ENCODE measurements at regions not wholly inside any gene's neighbourhood (a gene's known extent, or its start where the extent isn't known, plus 50 kb on each side); places are given as distances from the start of the nearest gene placed in this dataset.

DNA sequence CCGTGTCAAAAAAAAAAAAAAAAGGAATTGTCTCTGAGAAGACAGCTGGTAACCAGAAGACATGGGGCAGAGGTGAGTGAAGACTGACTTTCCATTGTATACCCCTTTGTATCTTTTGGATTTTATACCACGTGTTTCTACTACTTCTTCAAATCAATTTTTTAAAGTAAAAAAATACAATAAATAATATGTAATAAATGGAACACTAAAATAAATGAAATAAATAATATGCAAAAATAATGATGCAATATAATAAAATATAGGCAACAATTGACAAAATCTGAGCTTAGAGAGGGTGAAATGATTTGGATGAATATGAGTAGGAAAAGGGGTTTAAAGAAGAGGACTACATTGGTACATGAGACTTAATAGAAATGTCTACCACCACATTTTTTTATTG, 155.8 kb downstream of the IL15 start:
- no peak overlapping the region for H3K4me2 ChIP-seq (ENCODE audit: low read length)
- H3K27me3 ChIP-seq (ENCODE audit: insufficient read depth, low read depth, low read length): no peaks in the 10 kb centered on the region
- no peaks in the 10 kb centered on the region for H3F3A ChIP-seq (ENCODE audit: insufficient read depth, low read length, poor library complexity, severe bottlenecking)
- H3K9ac ChIP-seq (ENCODE audit: low read length): no peak overlapping the region
- no peaks in the 10 kb centered on the region for H3K36me3 ChIP-seq (ENCODE audit: insufficient read depth, low read length)
- H3K79me2 ChIP-seq (replicated peaks; ENCODE audit: insufficient read depth, low read length): no peaks in the 10 kb centered on the region
- H2AFZ ChIP-seq (ENCODE audit: low read depth, low read length): no peak overlapping the region
- H3K9me3 ChIP-seq (ENCODE audit: low read length): no peaks in the 10 kb centered on the region
- H3K27ac ChIP-seq (ENCODE audit: low read length): no peak overlapping the region
- TF ChIP-seq EZH2 (IDR thresholded peaks at IDR 0.05; ENCODE audit: borderline replicate concordance, insufficient read depth, low read length, poor library complexity, severe bottlenecking) (no peak), TAF1 (IDR thresholded peaks at IDR 0.05; ENCODE audit: low read depth) (no peak)
- TF ChIP-seq, protein P1, sequence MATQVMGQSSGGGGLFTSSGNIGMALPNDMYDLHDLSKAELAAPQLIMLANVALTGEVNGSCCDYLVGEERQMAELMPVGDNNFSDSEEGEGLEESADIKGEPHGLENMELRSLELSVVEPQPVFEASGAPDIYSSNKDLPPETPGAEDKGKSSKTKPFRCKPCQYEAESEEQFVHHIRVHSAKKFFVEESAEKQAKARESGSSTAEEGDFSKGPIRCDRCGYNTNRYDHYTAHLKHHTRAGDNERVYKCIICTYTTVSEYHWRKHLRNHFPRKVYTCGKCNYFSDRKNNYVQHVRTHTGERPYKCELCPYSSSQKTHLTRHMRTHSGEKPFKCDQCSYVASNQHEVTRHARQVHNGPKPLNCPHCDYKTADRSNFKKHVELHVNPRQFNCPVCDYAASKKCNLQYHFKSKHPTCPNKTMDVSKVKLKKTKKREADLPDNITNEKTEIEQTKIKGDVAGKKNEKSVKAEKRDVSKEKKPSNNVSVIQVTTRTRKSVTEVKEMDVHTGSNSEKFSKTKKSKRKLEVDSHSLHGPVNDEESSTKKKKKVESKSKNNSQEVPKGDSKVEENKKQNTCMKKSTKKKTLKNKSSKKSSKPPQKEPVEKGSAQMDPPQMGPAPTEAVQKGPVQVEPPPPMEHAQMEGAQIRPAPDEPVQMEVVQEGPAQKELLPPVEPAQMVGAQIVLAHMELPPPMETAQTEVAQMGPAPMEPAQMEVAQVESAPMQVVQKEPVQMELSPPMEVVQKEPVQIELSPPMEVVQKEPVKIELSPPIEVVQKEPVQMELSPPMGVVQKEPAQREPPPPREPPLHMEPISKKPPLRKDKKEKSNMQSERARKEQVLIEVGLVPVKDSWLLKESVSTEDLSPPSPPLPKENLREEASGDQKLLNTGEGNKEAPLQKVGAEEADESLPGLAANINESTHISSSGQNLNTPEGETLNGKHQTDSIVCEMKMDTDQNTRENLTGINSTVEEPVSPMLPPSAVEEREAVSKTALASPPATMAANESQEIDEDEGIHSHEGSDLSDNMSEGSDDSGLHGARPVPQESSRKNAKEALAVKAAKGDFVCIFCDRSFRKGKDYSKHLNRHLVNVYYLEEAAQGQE (IDR thresholded peaks at IDR 0.05; ENCODE audit: borderline replicate concordance): no peak
- TF ChIP-seq, protein P2, sequence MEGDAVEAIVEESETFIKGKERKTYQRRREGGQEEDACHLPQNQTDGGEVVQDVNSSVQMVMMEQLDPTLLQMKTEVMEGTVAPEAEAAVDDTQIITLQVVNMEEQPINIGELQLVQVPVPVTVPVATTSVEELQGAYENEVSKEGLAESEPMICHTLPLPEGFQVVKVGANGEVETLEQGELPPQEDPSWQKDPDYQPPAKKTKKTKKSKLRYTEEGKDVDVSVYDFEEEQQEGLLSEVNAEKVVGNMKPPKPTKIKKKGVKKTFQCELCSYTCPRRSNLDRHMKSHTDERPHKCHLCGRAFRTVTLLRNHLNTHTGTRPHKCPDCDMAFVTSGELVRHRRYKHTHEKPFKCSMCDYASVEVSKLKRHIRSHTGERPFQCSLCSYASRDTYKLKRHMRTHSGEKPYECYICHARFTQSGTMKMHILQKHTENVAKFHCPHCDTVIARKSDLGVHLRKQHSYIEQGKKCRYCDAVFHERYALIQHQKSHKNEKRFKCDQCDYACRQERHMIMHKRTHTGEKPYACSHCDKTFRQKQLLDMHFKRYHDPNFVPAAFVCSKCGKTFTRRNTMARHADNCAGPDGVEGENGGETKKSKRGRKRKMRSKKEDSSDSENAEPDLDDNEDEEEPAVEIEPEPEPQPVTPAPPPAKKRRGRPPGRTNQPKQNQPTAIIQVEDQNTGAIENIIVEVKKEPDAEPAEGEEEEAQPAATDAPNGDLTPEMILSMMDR (IDR thresholded peaks at IDR 0.05; ENCODE audit: poor library complexity, severe bottlenecking): no peak
- H3K4me3 ChIP-seq (ENCODE audit: low read length): no peak overlapping the region
- no peaks in the 10 kb centered on the region for H3K9me2 ChIP-seq (ENCODE audit: insufficient read depth, low read length)
- no peaks in the 10 kb centered on the region for H4K20me1 ChIP-seq (ENCODE audit: insufficient read depth)

DNA sequence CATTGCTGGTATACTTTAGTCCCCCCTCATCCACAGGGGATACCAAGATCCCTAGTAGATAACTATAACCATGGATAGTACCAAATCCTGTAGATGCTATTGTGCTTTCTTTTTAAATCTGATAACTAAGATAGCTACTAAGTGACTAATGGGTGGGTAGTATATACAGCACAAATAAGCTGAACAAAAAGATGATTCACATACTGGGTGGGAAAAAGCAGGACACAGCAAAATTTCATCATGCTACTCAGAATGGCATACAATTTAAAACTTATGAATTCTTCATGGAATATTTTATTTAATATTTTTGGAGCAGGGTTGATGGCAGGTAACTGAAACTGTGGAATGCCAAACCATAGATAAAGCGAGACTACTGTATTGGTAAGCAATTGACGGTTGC, 161.6 kb downstream of the IL15 start:
- Histone ChIP-seq H3K9ac (ENCODE audit: low read length) (no peak overlapping the region), H3K27me3 (ENCODE audit: insufficient read depth, low read depth, low read length) (no peaks in the 10 kb centered on the region), H3K27ac (ENCODE audit: low read length) (no peak overlapping the region), H3K79me2 (replicated peaks; ENCODE audit: insufficient read depth, low read length) (no peaks in the 10 kb centered on the region), H3K9me2 (ENCODE audit: insufficient read depth, low read length) (no peaks in the 10 kb centered on the region), H3K9me3 (ENCODE audit: low read length) (no peaks in the 10 kb centered on the region), H3K36me3 (ENCODE audit: insufficient read depth, low read length) (no peaks in the 10 kb centered on the region), H3K4me3 (ENCODE audit: low read length) (no peak overlapping the region), H2AFZ (ENCODE audit: low read depth, low read length) (no peak overlapping the region), H3K4me2 (ENCODE audit: low read length) (no peak overlapping the region), H4K20me1 (ENCODE audit: insufficient read depth) (no peaks in the 10 kb centered on the region), H3F3A (ENCODE audit: insufficient read depth, low read length, poor library complexity, severe bottlenecking) (no peaks in the 10 kb centered on the region)
- TF ChIP-seq TAF1 (IDR thresholded peaks at IDR 0.05; ENCODE audit: low read depth): no peak
- no peak for TF ChIP-seq EZH2 (IDR thresholded peaks at IDR 0.05; ENCODE audit: borderline replicate concordance, insufficient read depth, low read length, poor library complexity, severe bottlenecking)
- TF ChIP-seq POLR2AphosphoS5 (IDR thresholded peaks at IDR 0.05): no peak
- no peak for TF ChIP-seq SMC3 (conservative IDR thresholded peaks at IDR 0.05; ENCODE audit: poor library complexity)
- TF ChIP-seq EP300 (conservative IDR thresholded peaks at IDR 0.05; ENCODE audit: poor library complexity, severe bottlenecking): no peak
- no peak for TF ChIP-seq MXI1 (conservative IDR thresholded peaks at IDR 0.05; ENCODE audit: poor library complexity, severe bottlenecking)
- TF ChIP-seq, protein P1 (IDR thresholded peaks at IDR 0.05; ENCODE audit: borderline replicate concordance): no peak
- TF ChIP-seq, protein P2 (IDR thresholded peaks at IDR 0.05; ENCODE audit: poor library complexity, severe bottlenecking): no peak
- no peak for TF ChIP-seq RAD21 (conservative IDR thresholded peaks at IDR 0.05)

Measured in neural cell (in vitro differentiated cells).